ENCODE measurements at regions not wholly inside any gene's neighbourhood (a gene's known extent, or its start where the extent isn't known, plus 50 kb on each side); places are given as distances from the start of the nearest gene placed in this dataset.

- no peak for TF ChIP-seq CTCF (IDR thresholded peaks at IDR 0.05; ENCODE audit: poor library complexity, severe bottlenecking)
- TF ChIP-seq POLR2AphosphoS5 (IDR thresholded peaks at IDR 0.05): no peak
- no peak for TF ChIP-seq REST (IDR thresholded peaks at IDR 0.05; ENCODE audit: borderline replicate concordance)
Measured at GRCh38 chr1:38228718-38229117, 182.1 kb upstream of the POU3F1 start.

All from neural cell (in vitro differentiated cells).